Coronary artery (tissue), 2 donors: ENCODE measurements at regions not wholly inside any gene's neighbourhood (a gene's known extent, or its start where the extent isn't known, plus 50 kb on each side); places are given as distances from the start of the nearest gene placed in this dataset.

Experiments
- DNase-seq: peaks from one replicate; pipeline ENCODE4 v3.0.0-alpha.2; 2017; ENCODE audit warnings: low spot score
- H3K27ac ChIP-seq, 2 donors: fragments of 200-600 bp; sonication (generic); one replicate each; pipeline ENCODE4 v1.5.1; 2016 to 2019
- H3K4me3 ChIP-seq: fragments of 200-600 bp; sonication (generic); 2 replicates; pipeline ENCODE4 v1.5.1; 2016; ENCODE audit warnings: mild to moderate bottlenecking, moderate library complexity
- CTCF ChIP-seq: fragments of 200-600 bp; sonication (generic); IDR thresholded peaks from one replicate; pipeline ENCODE4 v1.5.1; 2019; ENCODE audit warnings: antibody characterized with exemption

GRCh38 chr18:39481281-39481680 lies 1915.7 kb upstream of the CELF4 start:
- no peak for DNase-seq
- Histone ChIP-seq H3K27ac (no peak overlapping the region), H3K4me3 (no peak overlapping the region)
- TF ChIP-seq CTCF, result no peak

DNA sequence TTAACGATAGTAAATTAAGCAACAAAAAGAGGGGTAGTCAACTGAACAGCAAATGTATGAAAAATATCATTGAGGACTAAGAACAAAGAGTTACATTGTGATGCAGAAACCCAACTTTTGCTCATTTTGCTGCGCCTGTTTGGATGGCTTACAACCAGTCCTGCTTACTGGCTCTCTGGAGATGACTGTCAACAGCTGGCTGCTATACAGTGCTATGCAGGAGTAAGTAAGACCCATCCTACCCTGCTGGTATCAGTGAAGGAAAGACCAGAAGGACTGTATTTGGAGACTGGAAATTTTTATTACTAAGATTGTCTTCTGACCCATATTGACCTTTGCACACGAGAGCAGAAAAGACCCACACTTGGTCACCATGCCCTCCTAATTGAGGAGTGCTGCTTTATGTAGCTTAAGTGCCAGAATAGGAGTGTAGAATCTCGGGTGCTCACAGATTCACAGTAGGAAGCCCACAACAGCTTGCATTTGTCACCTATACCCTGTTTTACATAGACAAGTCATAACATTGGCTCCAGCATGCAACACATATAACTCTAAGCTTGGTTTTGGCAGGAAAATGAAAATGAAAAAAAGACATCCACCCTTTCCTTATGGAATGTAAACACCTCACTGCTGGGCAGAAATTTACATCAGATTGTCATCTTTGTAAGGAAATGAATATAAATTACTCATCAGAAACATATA lies 1915.0 kb upstream of the CELF4 start:
- Histone ChIP-seq H3K4me3 (no peak overlapping the region), H3K27ac (no peak overlapping the region)
- no peak for DNase-seq
- no peak for TF ChIP-seq CTCF

DNA sequence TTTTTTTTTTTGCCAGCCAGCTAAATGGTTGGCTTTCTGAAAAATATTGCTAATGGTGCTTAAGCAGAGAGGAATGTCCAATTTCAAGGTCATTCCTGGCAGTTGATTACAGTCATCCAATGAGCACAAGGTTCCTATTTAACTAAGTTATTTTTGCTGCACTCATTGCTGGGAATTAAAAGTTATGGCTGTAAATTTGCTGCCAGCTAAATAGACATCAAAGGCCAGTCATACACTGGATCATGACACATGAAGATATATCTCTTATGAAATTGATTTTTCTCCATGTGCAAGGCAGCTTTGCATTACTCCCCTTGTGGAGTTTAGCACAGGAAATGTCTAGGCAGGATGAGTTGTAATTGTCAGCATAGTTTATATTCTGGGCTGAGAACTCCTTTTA lies 1898.4 kb upstream of the CELF4 start:
- Histone ChIP-seq H3K4me3 (no peak overlapping the region), H3K27ac (no peak overlapping the region)
- no peak for TF ChIP-seq CTCF
- no peak for DNase-seq

GRCh38 chr18:39462436-39462835 lies 1896.8 kb upstream of the CELF4 start:
- Histone ChIP-seq H3K4me3 (no peak overlapping the region), H3K27ac (no peak overlapping the region)
- no peak for TF ChIP-seq CTCF
- no peak for DNase-seq

DNA sequence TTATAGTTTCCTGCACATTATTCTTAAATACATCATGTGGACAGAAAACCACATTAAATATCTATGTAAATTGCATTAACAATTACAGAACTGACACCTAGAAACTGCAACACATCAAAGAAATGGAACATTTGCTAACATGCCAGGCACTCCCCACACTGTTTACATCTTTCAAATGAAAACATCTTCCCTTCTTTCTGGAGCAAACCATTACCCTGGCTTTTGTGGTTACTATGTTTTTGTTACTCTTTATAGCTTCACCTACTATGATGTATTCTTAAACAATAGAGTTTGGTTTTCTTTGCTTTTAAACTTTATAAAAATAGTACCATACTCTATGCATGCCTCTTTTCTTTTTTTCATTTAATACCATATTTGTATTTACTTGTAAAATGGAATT lies 1894.5 kb upstream of the CELF4 start:
- DNase-seq, result no peak
- TF ChIP-seq CTCF, result no peak
- no peak overlapping the region for H3K4me3 ChIP-seq
- H3K27ac ChIP-seq, result no peak overlapping the region

DNA sequence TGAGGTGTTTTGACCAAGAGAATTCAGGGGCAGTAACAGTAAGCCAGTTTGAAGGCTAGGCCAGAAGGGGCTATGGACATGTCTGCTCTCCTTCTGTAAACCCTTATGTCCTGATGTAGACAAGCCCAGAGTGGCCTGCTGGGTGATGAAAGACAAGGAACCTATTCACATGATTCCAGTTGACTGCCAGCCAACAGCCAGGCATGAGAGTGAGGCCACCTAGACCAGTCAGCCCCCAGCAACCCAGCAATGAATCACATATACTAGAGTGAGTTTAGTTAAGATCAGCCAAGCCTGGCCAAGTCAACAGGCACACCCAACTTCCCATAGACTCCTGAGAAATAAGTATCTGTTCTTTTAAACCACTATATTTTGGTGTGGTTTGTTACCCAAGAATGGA lies 1889.7 kb upstream of the CELF4 start:
- TF ChIP-seq CTCF, result no peak
- Histone ChIP-seq H3K4me3 (no peak overlapping the region), H3K27ac (no peak overlapping the region)
- DNase-seq, result no peak

GRCh38 chr18:39454866-39455265 lies 1889.3 kb upstream of the CELF4 start:
- no peak for TF ChIP-seq CTCF
- DNase-seq, result no peak
- H3K27ac ChIP-seq, result no peak overlapping the region
- no peak overlapping the region for H3K4me3 ChIP-seq
